K562 (cell line): ENCODE measurements at regions not wholly inside any gene's neighbourhood (a gene's known extent, or its start where the extent isn't known, plus 50 kb on each side); places are given as distances from the start of the nearest gene placed in this dataset.

Experiments
- BRD4 ChIP-seq: fragments of 200-600 bp; sonication (generic); IDR thresholded peaks from 2 replicates; pipeline ENCODE4 v1.6.1; 2017; ENCODE audit warnings: inconsistent platforms
- CC2D1A ChIP-seq: fragments of 450-650 bp; IDR thresholded peaks from 2 replicates; pipeline ENCODE4 v1.6.1; 2017; ENCODE audit warnings: mild to moderate bottlenecking
- CEBPZ ChIP-seq: fragments of 150-350 bp; IDR thresholded peaks from 2 replicates; pipeline ENCODE4 v1.6.1; 2014; ENCODE audit warnings: low read depth, mild to moderate bottlenecking, low read length, borderline replicate concordance
- CHCHD3 ChIP-seq: fragments of 250-450 bp; sonication (Bioruptor Pico); IDR thresholded peaks from 2 replicates; pipeline ENCODE4 v2.1.2; 2022; ENCODE audit warnings: mild to moderate bottlenecking
- DIDO1 ChIP-seq: fragments of 450-650 bp; IDR thresholded peaks from 2 replicates; pipeline ENCODE4 v1.6.1; 2016; ENCODE audit warnings: low read depth, missing biosample characterization, missing genetic modification characterization
- E2F3 ChIP-seq: fragments of 250-450 bp; sonication (Bioruptor Pico); IDR thresholded peaks from 2 replicates; pipeline ENCODE4 v1.4.0; 2020; ENCODE audit warnings: mild to moderate bottlenecking
- ELF1 ChIP-seq: fragments of 200-800 bp; sonication (Bioruptor generic); IDR thresholded peaks from 2 replicates; pipeline ENCODE4 v1.6.1; 2016; ENCODE audit warnings: missing genetic modification characterization, missing compliant biosample characterization
- ETS1 ChIP-seq: conservative IDR thresholded peaks from 2 replicates; pipeline ENCODE4 v1.6.1; 2011; ENCODE audit warnings: low read depth, mild to moderate bottlenecking, low read length; ENCODE audit not compliant: control insufficient read depth
- ETV1 ChIP-seq: fragments of 450-650 bp; conservative IDR thresholded peaks from 2 replicates; pipeline ENCODE4 v1.6.1; 2016; ENCODE audit warnings: missing genetic modification characterization, control low read depth, low read depth, missing compliant biosample characterization
- GTF2A2 ChIP-seq: IDR thresholded peaks from 2 replicates; pipeline ENCODE4 v1.6.1; 2016; ENCODE audit warnings: mild to moderate bottlenecking, missing genetic modification characterization, missing compliant biosample characterization
- HDAC6 ChIP-seq: IDR thresholded peaks from 2 replicates; pipeline ENCODE4 v1.6.1; 2012; ENCODE audit warnings: low read depth, mild to moderate bottlenecking, control low read depth, inconsistent platforms, low read length, moderate library complexity
- HMGXB4 ChIP-seq: sonication (generic); formaldehyde crosslinking; IDR thresholded peaks from 2 replicates; pipeline ENCODE4 v1.8.1; 2023; ENCODE audit warnings: mild to moderate bottlenecking, missing genetic modification reagents
- HNRNPK ChIP-seq: fragments of 200-400 bp; formaldehyde crosslinking; IDR thresholded peaks from one replicate; pipeline ENCODE4 v1.6.1; 2018; ENCODE audit warnings: mild to moderate bottlenecking, low read depth, low read length; ENCODE audit not compliant: poor library complexity, severe bottlenecking
- MAFF ChIP-seq: IDR thresholded peaks from 2 replicates; pipeline ENCODE4 v1.6.1; 2012; ENCODE audit warnings: low read length, improper control_type of control experiment
- MYC ChIP-seq, 2 experiments: fragments of 250-450 bp in 1 of 2; sonication (Bioruptor Pico) in 1 of 2; IDR thresholded peaks; 2 replicates each; pipeline versions ENCODE4 v1.5.1 to v1.6.1; 2012 to 2021; ENCODE audit warnings: low read depth in 2 of 2, borderline replicate concordance in 1 of 2, improper control_type of control experiment in 1 of 2, low read length in 1 of 2, mild to moderate bottlenecking in 1 of 2, moderate library complexity in 1 of 2
- NR1H2 ChIP-seq: sonication (generic); formaldehyde crosslinking; IDR thresholded peaks from 2 replicates; pipeline ENCODE4 v1.4.0; 2020; ENCODE audit warnings: mild to moderate bottlenecking, missing genetic modification reagents
- NR3C1 ChIP-seq: sonication (generic); formaldehyde crosslinking; IDR thresholded peaks from 2 replicates; pipeline ENCODE4 v1.8.1; 2022; ENCODE audit warnings: missing genetic modification reagents
- NR4A1 ChIP-seq, 2 experiments: fragments of 250-450 bp in 1 of 2; fragments of 450-650 bp in 1 of 2; sonication (Bioruptor Pico) in 1 of 2; IDR thresholded peaks; 2 replicates each; pipeline versions ENCODE4 v1.4.0 to v1.6.1; 2016 to 2020; ENCODE audit warnings: mild to moderate bottlenecking in 2 of 2, missing compliant biosample characterization in 1 of 2, missing genetic modification characterization in 1 of 2, moderate library complexity in 1 of 2
- SMAD4 ChIP-seq: fragments of 250-450 bp; sonication (Bioruptor Pico); conservative IDR thresholded peaks from 2 replicates; pipeline ENCODE4 v1.8.0; 2021; ENCODE audit warnings: inconsistent platforms, mild to moderate bottlenecking, moderate library complexity
- SREBF2 ChIP-seq: sonication (generic); formaldehyde crosslinking; IDR thresholded peaks from 2 replicates; pipeline ENCODE4 v1.4.0; 2020; ENCODE audit warnings: mild to moderate bottlenecking, missing genetic modification reagents
- TBL1XR1 ChIP-seq, 2 experiments: IDR thresholded peaks; 2 replicates each; pipeline ENCODE4 v1.6.1; 2012; ENCODE audit warnings: improper control_type of control experiment in 2 of 2, low read length in 2 of 2, mild to moderate bottlenecking in 1 of 2
- TRIM28 ChIP-seq: fragments of 450-650 bp; IDR thresholded peaks from 2 replicates; pipeline ENCODE4 v1.6.1; 2017
- ZZZ3 ChIP-seq: fragments of 450-650 bp; IDR thresholded peaks from 2 replicates; pipeline ENCODE4 v1.6.1; 2016; ENCODE audit warnings: antibody characterized with exemption, mild to moderate bottlenecking, moderate library complexity

GRCh38 chr6:81937296-81937937 lies 184.9 kb upstream of the TENT5A start (continued):
- TF ChIP-seq MAFF: no peak
- no peak for TF ChIP-seq CC2D1A
- no peak for TF ChIP-seq NR4A1 (CRISPR knock-in tag; IDR thresholded peaks at IDR 0.05)
- peak; percentile 90 for TF ChIP-seq NR4A1 (tag; IDR thresholded peaks at IDR 0.05)
- no peak for TF ChIP-seq E2F3 (CRISPR knock-in tag)
- 0 out of 2 replicates have a peak, but pooled peaks have one; percentile 52 for TF ChIP-seq GTF2A2
- TF ChIP-seq ZZZ3: no peak
- TF ChIP-seq ETV1 (tag): peak; percentile 20; the same call in 1 of the 2 replicates
- peak; percentile 52; the same call in 1 of the 2 replicates for TF ChIP-seq SMAD4 (CRISPR knock-in tag)
- no peak; the same call in 1 of the 2 replicates for TF ChIP-seq BRD4
- TF ChIP-seq ETS1: no peak
- TF ChIP-seq TRIM28: no peak
- no peak for TF ChIP-seq HNRNPK
- no peak for TF ChIP-seq TBL1XR1 (IDR thresholded peaks at IDR 0.05; ENCODE audit: low read length in 2 of 2)
- TF ChIP-seq NR1H2 (CRISPR knock-in tag): no peak
- no peak for TF ChIP-seq HMGXB4 (CRISPR knock-in tag)
- no peak for TF ChIP-seq CEBPZ
- no peak for TF ChIP-seq NR3C1 (CRISPR knock-in tag)
- TF ChIP-seq HDAC6: no peak
- TF ChIP-seq DIDO1 (tag): no peak
- TF ChIP-seq MYC (IDR thresholded peaks at IDR 0.05; ENCODE audit: low read depth, low read length): no peak
- TF ChIP-seq MYC (CRISPR knock-in tag; IDR thresholded peaks at IDR 0.05; ENCODE audit: borderline replicate concordance, low read depth): no peak
- TF ChIP-seq CHCHD3 (CRISPR knock-in tag): no peak
- TF ChIP-seq SREBF2: no peak
- TF ChIP-seq ELF1 (tag): 0 out of 2 replicates have a peak, but pooled peaks have one; percentile 25
